HG03565 (cell line): ENCODE measurements at regions not wholly inside any gene's neighbourhood (a gene's known extent, or its start where the extent isn't known, plus 50 kb on each side); places are given as distances from the start of the nearest gene placed in this dataset.
A peak's percentile ranks its signal among the peaks of the same experiment; 100 is the strongest.

Source experiments
- ATAC-seq: cut with Tn5 transposase; IDR thresholded peaks from one replicate; pipeline ENCODE4 v1.9.1; 2021; ENCODE audit warnings: mild to moderate bottlenecking, moderate library complexity; ENCODE audit not compliant: unreplicated experiment

- ATAC-seq: no peak
Measured at GRCh38 chr11:92812841-92813240, 156.6 kb upstream of the MTNR1B start.

GRCh38 chr11:92819830-92820229, 149.6 kb upstream of the MTNR1B start:
- no peak for ATAC-seq

GRCh38 chr11:92820860-92821259, 148.6 kb upstream of the MTNR1B start:
- no peak for ATAC-seq

GRCh38 chr11:92822410-92822809, 147.0 kb upstream of the MTNR1B start:
- ATAC-seq: no peak

GRCh38 chr11:92826136-92826535, 143.3 kb upstream of the MTNR1B start:
- ATAC-seq: no peak

- ATAC-seq: no peak
Measured at GRCh38 chr11:92826603-92827002, 142.8 kb upstream of the MTNR1B start.

GRCh38 chr11:92827132-92827531, 142.3 kb upstream of the MTNR1B start:
- no peak for ATAC-seq

GRCh38 chr11:92828556-92828955, 140.9 kb upstream of the MTNR1B start:
- ATAC-seq: no peak

- ATAC-seq: no peak
Measured at GRCh38 chr11:92829121-92829520, 140.3 kb upstream of the MTNR1B start.

- no peak for ATAC-seq
Measured at GRCh38 chr11:92829671-92830070, 139.8 kb upstream of the MTNR1B start.

GRCh38 chr11:92830377-92831155, 138.9 kb upstream of the MTNR1B start:
- peak; percentile 67 for ATAC-seq

GRCh38 chr11:92834296-92835020, 135.0 kb upstream of the MTNR1B start:
- no peak for ATAC-seq

GRCh38 chr11:92837595-92837994, 131.9 kb upstream of the MTNR1B start:
- ATAC-seq: no peak

- no peak for ATAC-seq
Measured at GRCh38 chr11:92838759-92839310, 130.6 kb upstream of the MTNR1B start.

- no peak for ATAC-seq
Measured at GRCh38 chr11:92839450-92839849, 130.0 kb upstream of the MTNR1B start.

- ATAC-seq: no peak
Measured at GRCh38 chr11:92841719-92842118, 127.7 kb upstream of the MTNR1B start.

- no peak for ATAC-seq
Measured at GRCh38 chr11:92843455-92843854, 126.0 kb upstream of the MTNR1B start.

- no peak for ATAC-seq
Measured at GRCh38 chr11:92844197-92844596, 125.3 kb upstream of the MTNR1B start.

- no peak for ATAC-seq
Measured at GRCh38 chr11:92845390-92845789, 124.1 kb upstream of the MTNR1B start.

GRCh38 chr11:92845805-92846204, 123.6 kb upstream of the MTNR1B start:
- no peak for ATAC-seq

GRCh38 chr11:92846491-92847125, 122.8 kb upstream of the MTNR1B start:
- ATAC-seq: no peak

GRCh38 chr11:92848578-92848977, 120.9 kb upstream of the MTNR1B start:
- ATAC-seq: no peak
